IgD-negative memory B cell (primary cell): ENCODE measurements at regions not wholly inside any gene's neighbourhood (a gene's known extent, or its start where the extent isn't known, plus 50 kb on each side); places are given as distances from the start of the nearest gene placed in this dataset.

Source experiments
- H3K27ac Mint-ChIP-seq, 3 donors: one replicate each; pipeline ENCODE4 v1.8.0; 2020 to 2022; ENCODE audit warnings: mild to moderate bottlenecking in 3 of 3, mixed read lengths in 3 of 3, moderate library complexity in 1 of 3
- H3K27me3 Mint-ChIP-seq: one replicate; pipeline ENCODE4 v1.8.0; 2021; ENCODE audit warnings: mixed read lengths
- H3K36me3 Mint-ChIP-seq: one replicate; pipeline ENCODE4 v1.8.0; 2020; ENCODE audit warnings: mild to moderate bottlenecking, mixed read lengths
- H3K4me1 Mint-ChIP-seq, 3 donors: one replicate each; pipeline ENCODE4 v1.8.0; 2020 to 2022; ENCODE audit warnings: mixed read lengths in 3 of 3, mild to moderate bottlenecking in 1 of 3
- H3K4me3 Mint-ChIP-seq, 4 donors: one replicate each; pipeline ENCODE4 v1.8.0; 2020 to 2022; ENCODE audit warnings: mild to moderate bottlenecking in 4 of 4, mixed read lengths in 4 of 4, moderate library complexity in 3 of 4
- H3K9me3 Mint-ChIP-seq, 3 donors: one replicate each; pipeline ENCODE4 v1.8.0; 2020 to 2021; ENCODE audit warnings: mixed read lengths in 3 of 3, mild to moderate bottlenecking in 1 of 3

GRCh38 chr22:23522623-23523251 lies 57.4 kb downstream of the IGLL1 start:
- H3K36me3 Mint-ChIP-seq, result no peaks in the 10 kb centered on the region
- H3K27me3 Mint-ChIP-seq, result peaks cover 19% of the 10 kb centered on the region
- H3K4me3 Mint-ChIP-seq, result peak overlapping the region; percentile 25 to 88 (median 36)
- H3K4me1 Mint-ChIP-seq, result peaks cover 2 to 8% (median 5%) of the 10 kb centered on the region in 3 donors
- H3K9me3 Mint-ChIP-seq, result no peaks in the 10 kb centered on the region
- peak overlapping the region in 2 of 3 donors; percentile 73 to 85 for H3K27ac Mint-ChIP-seq

DNA sequence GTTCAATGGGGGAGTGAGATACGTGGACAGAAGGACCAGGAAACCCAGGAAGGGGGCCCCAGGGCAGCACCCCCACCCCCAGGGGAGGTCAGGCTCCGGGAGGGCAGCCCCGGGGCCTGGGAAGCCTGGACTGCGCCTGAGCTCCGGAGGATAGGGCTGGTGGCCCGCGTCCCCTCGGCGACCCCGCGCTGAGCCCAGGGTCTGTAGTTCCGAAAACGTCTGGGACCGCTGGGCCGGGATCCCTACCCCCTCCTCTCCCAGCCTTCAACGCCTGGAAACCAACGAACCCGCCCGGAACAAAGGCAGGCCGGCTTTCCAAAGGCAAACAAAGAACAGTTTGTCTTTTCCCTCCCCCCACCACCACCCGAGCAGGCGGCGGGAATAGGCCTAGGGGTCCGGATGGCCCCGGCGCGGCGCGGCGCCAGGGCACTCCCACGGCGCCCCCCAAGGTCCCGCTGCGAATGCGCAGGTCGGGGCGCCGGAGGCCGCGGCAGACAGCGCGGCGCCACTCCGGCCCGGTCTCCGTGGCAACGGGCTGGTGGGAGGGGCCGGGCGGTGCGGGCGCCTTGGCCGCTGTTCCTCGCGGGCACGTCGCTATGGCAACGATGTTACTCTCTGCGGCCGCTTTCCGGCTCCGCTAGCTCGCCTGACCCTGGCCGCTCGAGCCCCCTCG lies 58.5 kb downstream of the IGLL1 start:
- Mint-ChIP-seq H3K36me3 (no peaks in the 10 kb centered on the region), H3K27me3 (peaks cover 19% of the 10 kb centered on the region), H3K9me3 (no peaks in the 10 kb centered on the region), H3K4me1 (peaks cover 2 to 4% (median 2%) of the 10 kb centered on the region in 3 donors), H3K27ac (peak overlapping the region; percentile 68 to 85 (median 73)), H3K4me3 (peak overlapping the region; percentile 66 to 85 (median 78))

GRCh38 chr22:23520863-23521440 lies 59.1 kb downstream of the IGLL1 start:
- peaks cover 2 to 4% (median 2%) of the 10 kb centered on the region in 3 donors for H3K4me1 Mint-ChIP-seq
- H3K27ac Mint-ChIP-seq, result peak overlapping the region; percentile 35 to 56 (median 53)
- no peaks in the 10 kb centered on the region for H3K36me3 Mint-ChIP-seq
- H3K4me3 Mint-ChIP-seq, result peak overlapping the region; percentile 66 to 85 (median 78)
- peaks cover 19% of the 10 kb centered on the region for H3K27me3 Mint-ChIP-seq
- no peaks in the 10 kb centered on the region for H3K9me3 Mint-ChIP-seq

GRCh38 chr22:23519442-23520157 lies 60.5 kb downstream of the IGLL1 start:
- peaks cover 2 to 4% (median 2%) of the 10 kb centered on the region in 3 donors for H3K4me1 Mint-ChIP-seq
- H3K27ac Mint-ChIP-seq, result peak overlapping the region in 1 of 3 donors; percentile 51
- no peaks in the 10 kb centered on the region for H3K9me3 Mint-ChIP-seq
- H3K36me3 Mint-ChIP-seq, result no peaks in the 10 kb centered on the region
- peaks cover 19% of the 10 kb centered on the region for H3K27me3 Mint-ChIP-seq
- H3K4me3 Mint-ChIP-seq, result no peak overlapping the region

DNA sequence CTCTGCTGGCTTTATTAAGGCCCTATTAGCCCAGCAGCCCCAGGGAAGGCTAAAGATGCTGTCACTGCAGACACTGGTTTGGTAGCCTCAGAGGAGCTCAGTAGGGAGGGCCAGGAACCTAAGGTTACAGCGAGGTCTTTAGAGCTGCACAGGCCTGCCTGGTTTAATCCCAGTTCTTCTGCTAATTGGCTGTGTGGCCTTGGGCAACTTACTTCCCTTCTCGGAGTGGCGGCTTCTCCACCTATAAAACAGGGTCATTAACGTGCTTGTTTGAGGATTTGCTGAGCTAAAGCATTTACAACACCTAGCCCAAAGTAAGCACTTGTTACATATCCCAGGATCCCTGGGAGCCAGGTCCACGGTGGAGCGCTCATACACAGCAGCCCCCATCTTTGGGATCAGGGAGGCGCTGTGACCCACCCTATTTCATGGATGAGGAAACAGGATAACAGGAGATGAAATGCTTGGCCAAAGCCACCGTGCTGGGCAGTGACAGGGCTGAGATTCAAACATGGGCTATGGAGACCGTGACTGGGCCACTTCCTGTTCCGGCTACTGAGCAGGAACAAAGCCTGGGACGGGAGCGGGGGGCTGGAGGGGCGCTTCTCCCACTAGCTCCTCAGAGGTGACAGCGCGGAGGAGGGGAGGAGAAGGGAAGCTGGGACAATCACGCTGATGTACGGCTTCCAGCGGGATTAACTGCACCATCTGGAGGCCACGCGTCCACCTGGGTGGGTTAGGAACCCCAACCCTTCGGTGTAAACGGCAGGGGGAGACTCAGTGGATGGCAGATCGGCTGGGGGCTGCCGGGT lies 61.5 kb downstream of the IGLL1 start:
- Mint-ChIP-seq H3K27ac (peak overlapping the region in 2 of 3 donors; percentile 24 to 51), H3K4me3 (peak overlapping the region in 2 of 4 donors; percentile 47 to 84), H3K27me3 (peaks cover 19% of the 10 kb centered on the region), H3K4me1 (peaks cover 2 to 4% (median 2%) of the 10 kb centered on the region in 3 donors), H3K9me3 (no peaks in the 10 kb centered on the region), H3K36me3 (no peaks in the 10 kb centered on the region)

- H3K27ac Mint-ChIP-seq, result no peak overlapping the region
- H3K36me3 Mint-ChIP-seq, result no peaks in the 10 kb centered on the region
- peaks cover 17% of the 10 kb centered on the region for H3K27me3 Mint-ChIP-seq
These were observed 62.2 kb downstream of the IGLL1 start for GRCh38 chr22:23517804-23518375.

GRCh38 chr22:23516304-23516703 lies 63.8 kb downstream of the IGLL1 start:
- H3K9me3 Mint-ChIP-seq, result no peaks in the 10 kb centered on the region
- H3K27ac Mint-ChIP-seq, result no peak overlapping the region
- H3K4me1 Mint-ChIP-seq, result peaks cover 0 to 4% (median 2%) of the 10 kb centered on the region in 3 donors

More at GRCh38 chr22:23517804-23518375, 62.2 kb downstream of the IGLL1 start:
- Mint-ChIP-seq H3K4me3 (no peak overlapping the region), H3K9me3 (no peaks in the 10 kb centered on the region), H3K4me1 (peaks cover 2 to 4% (median 2%) of the 10 kb centered on the region in 3 donors)

DNA sequence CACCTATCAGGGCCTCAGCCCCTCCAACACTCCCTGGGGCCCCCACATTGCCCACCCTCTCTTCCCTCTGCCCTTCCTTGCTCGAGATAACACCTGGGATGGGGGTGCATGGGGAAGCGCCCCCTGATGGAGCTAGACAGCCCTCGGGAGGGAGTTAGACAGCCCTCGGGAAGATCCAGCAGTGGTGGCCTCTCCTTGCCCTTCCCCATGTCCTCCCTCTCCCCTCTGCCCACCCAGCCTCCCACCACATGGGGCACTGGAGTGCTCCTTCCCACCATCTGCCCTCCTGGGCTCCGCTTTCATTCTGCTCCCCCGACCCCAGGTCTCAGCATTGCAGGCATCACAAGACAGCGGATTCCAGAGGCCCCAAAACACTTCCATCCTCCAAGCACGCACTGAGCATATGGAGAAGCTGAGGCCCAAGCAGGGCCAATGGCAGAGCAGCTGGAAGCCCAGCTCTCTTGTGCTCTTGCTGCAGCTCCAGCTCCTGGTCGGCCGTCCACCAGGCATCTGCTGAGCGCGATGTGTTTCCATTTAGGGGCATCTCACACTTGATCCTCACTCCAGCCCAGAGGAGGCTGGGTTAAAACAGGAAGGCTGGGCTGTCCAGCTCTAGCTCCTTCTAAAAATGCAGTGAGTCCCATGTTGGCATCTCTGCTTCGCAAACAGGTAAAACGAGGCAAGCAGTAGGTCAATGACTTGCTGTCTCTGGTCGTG lies 65.6 kb downstream of the IGLL1 start:
- no peaks in the 10 kb centered on the region for H3K4me1 Mint-ChIP-seq
- no peak overlapping the region for H3K4me3 Mint-ChIP-seq
- no peaks in the 10 kb centered on the region for H3K36me3 Mint-ChIP-seq
- peaks cover 15% of the 10 kb centered on the region for H3K27me3 Mint-ChIP-seq
- no peaks in the 10 kb centered on the region for H3K9me3 Mint-ChIP-seq
- no peak overlapping the region for H3K27ac Mint-ChIP-seq

More at GRCh38 chr22:23516304-23516703, 63.8 kb downstream of the IGLL1 start:
- peaks cover 20% of the 10 kb centered on the region for H3K27me3 Mint-ChIP-seq
- H3K4me3 Mint-ChIP-seq, result no peak overlapping the region
- no peaks in the 10 kb centered on the region for H3K36me3 Mint-ChIP-seq

GRCh38 chr22:23513705-23514104 lies 66.4 kb downstream of the IGLL1 start:
- H3K4me3 Mint-ChIP-seq, result no peak overlapping the region
- H3K36me3 Mint-ChIP-seq, result no peaks in the 10 kb centered on the region
- H3K27me3 Mint-ChIP-seq, result peaks cover 12% of the 10 kb centered on the region
- no peaks in the 10 kb centered on the region for H3K9me3 Mint-ChIP-seq
- no peaks in the 10 kb centered on the region for H3K4me1 Mint-ChIP-seq
- H3K27ac Mint-ChIP-seq, result no peak overlapping the region

DNA sequence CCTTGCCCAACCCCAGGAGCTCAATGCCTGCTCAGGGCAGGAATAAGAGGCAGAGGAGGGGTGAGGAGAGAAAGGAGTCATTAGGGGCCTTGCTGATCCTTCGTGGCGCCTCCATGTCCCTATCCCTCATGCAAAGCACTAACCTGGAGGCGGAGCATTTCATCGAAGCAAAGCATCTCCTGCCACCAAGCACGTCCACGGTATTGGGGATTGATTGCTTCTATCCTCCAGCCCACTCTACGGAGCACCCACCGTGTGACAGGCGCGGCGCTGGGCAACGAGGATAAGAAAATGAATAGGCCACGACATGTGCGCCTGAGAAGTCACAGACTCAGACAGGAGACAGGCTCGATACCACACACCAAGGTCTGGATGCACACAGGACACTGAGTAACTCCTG lies 67.0 kb downstream of the IGLL1 start:
- H3K27ac Mint-ChIP-seq, result no peak overlapping the region
- H3K4me1 Mint-ChIP-seq, result no peaks in the 10 kb centered on the region
- H3K27me3 Mint-ChIP-seq, result peaks cover 10% of the 10 kb centered on the region
- H3K9me3 Mint-ChIP-seq, result no peaks in the 10 kb centered on the region
- no peaks in the 10 kb centered on the region for H3K36me3 Mint-ChIP-seq
- H3K4me3 Mint-ChIP-seq, result no peak overlapping the region

GRCh38 chr22:23512721-23513120 lies 67.4 kb downstream of the IGLL1 start:
- Mint-ChIP-seq H3K9me3 (no peaks in the 10 kb centered on the region), H3K27ac (no peak overlapping the region), H3K4me3 (no peak overlapping the region), H3K4me1 (no peaks in the 10 kb centered on the region), H3K36me3 (no peaks in the 10 kb centered on the region), H3K27me3 (peaks cover 10% of the 10 kb centered on the region)

GRCh38 chr22:23512348-23512705 lies 67.8 kb downstream of the IGLL1 start:
- peaks cover 9% of the 10 kb centered on the region for H3K27me3 Mint-ChIP-seq
- no peaks in the 10 kb centered on the region for H3K36me3 Mint-ChIP-seq

DNA sequence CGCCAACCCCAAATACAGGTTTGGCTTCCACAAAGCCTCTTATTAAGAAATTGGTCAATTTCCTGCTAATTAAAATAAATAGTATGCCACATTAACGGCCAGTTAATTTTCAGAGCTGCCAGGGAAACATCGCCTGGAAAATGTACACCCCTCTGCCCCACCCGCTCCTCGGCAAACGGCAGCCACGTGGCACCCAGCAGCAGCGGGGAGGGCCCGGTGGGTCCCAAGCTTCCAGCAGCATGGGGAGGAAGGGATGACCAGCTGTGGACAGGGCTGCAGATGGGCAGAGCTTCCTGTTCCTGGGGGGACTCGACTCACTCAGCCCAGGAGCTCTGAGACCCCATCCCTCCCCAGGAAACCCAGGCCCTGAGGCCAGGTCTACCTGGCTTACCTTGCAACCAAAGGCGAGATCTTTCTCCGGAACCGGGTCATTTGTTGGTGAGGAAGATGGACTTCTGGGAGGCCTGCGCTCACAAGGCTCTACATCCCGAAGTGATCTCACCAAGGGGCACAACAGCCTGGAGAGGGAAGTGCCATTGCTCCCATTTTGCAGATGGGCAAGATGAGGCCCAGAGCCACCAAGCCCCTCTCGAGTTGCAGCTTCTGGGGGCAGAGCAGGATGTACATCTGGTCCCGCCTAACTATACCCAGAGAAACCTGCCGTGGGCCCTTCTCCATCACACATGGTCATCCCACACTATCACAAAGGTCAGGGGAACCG lies 68.3 kb downstream of the IGLL1 start:
- Mint-ChIP-seq H3K4me3 (no peak overlapping the region), H3K27me3 (peaks cover 9% of the 10 kb centered on the region), H3K27ac (no peak overlapping the region), H3K4me1 (no peaks in the 10 kb centered on the region), H3K36me3 (no peaks in the 10 kb centered on the region), H3K9me3 (no peaks in the 10 kb centered on the region)

More at GRCh38 chr22:23512348-23512705, 67.8 kb downstream of the IGLL1 start:
- Mint-ChIP-seq H3K4me1 (no peaks in the 10 kb centered on the region), H3K4me3 (no peak overlapping the region), H3K27ac (no peak overlapping the region), H3K9me3 (no peaks in the 10 kb centered on the region)
